Hepatic stellate cell (primary cell): ENCODE measurements at regions not wholly inside any gene's neighbourhood (a gene's known extent, or its start where the extent isn't known, plus 50 kb on each side); places are given as distances from the start of the nearest gene placed in this dataset.

Experiments used
- DNase-seq: peaks from one replicate; pipeline ENCODE4 v3.0.0; 2011; ENCODE audit warnings: low spot score

GRCh38 chr14:106876711-106877110, 1350.3 kb downstream of the TMEM121 start:
- no peak for DNase-seq

- no peak for DNase-seq
Measured at GRCh38 chr14:106877517-106877916, 1351.1 kb downstream of the TMEM121 start.

DNA sequence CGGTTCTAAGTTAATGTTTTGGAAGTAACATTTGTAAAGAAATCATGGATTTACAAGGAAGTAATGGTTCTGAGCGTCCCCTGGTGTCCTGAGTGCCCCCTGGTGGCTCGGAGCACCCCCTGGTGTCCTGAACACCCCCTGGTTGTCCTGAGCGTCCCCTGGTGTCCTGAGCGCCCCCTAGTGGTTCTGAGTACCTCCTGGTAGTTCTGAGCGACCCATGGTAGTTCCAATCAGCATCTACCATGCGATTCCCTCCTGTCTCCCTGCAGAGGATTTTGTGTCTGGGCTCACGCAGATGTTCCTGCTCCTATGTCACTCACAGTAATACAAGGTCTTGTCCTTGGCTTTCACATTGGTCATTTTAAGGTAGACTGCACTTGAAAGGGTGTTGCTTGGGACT, 1352.9 kb downstream of the TMEM121 start:
- DNase-seq, result no peak

DNA sequence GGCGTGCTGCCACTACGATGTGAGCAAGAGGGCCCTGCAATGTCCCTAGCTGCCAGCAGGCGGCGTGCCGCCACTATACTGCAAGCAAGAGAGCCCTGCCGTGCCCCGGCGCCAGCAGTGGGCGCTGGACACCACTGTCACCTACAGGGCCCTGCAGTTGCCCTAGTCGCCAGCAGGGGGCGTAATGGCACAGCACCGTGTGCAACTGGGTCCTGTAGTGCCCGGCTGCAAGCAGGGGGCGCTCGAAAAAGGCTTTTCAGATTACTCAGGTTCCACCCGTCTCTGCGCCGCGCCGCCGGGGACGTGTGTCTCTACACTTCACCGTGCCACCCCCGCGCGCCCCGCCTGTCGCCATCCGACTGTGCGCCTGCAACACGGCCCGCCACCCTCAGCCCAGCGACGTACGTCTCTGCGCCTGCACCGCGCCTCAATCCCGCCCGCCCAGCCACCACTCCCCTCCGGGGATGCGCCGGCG, 1356.9 kb downstream of the TMEM121 start:
- DNase-seq, result no peak
